ENCODE measurements at regions not wholly inside any gene's neighbourhood (a gene's known extent, or its start where the extent isn't known, plus 50 kb on each side); places are given as distances from the start of the nearest gene placed in this dataset.
"Not testable (repeated sequence)": the region's sequence is repeated elsewhere in the genome, so short reads cannot be mapped to it uniquely, and the experiment has no call there.

- TF ChIP-seq, protein P1, sequence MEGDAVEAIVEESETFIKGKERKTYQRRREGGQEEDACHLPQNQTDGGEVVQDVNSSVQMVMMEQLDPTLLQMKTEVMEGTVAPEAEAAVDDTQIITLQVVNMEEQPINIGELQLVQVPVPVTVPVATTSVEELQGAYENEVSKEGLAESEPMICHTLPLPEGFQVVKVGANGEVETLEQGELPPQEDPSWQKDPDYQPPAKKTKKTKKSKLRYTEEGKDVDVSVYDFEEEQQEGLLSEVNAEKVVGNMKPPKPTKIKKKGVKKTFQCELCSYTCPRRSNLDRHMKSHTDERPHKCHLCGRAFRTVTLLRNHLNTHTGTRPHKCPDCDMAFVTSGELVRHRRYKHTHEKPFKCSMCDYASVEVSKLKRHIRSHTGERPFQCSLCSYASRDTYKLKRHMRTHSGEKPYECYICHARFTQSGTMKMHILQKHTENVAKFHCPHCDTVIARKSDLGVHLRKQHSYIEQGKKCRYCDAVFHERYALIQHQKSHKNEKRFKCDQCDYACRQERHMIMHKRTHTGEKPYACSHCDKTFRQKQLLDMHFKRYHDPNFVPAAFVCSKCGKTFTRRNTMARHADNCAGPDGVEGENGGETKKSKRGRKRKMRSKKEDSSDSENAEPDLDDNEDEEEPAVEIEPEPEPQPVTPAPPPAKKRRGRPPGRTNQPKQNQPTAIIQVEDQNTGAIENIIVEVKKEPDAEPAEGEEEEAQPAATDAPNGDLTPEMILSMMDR (IDR thresholded peaks at IDR 0.05 in 8 of 11, conservative IDR thresholded peaks at IDR 0.05 in 3 of 11), result not testable (repeated sequence)
- TF ChIP-seq POLR2AphosphoS5 (IDR thresholded peaks at IDR 0.05), result not testable (repeated sequence)
These were observed 2830.5 kb downstream of the RPIA start for GRCh38 chr2:91521944-91522343.
